DOHH2 (cell line): ENCODE measurements at regions not wholly inside any gene's neighbourhood (a gene's known extent, or its start where the extent isn't known, plus 50 kb on each side); places are given as distances from the start of the nearest gene placed in this dataset.

Experiments
- EZH2phosphoT487 ChIP-seq: fragments of 200-600 bp; sonication (generic); IDR thresholded peaks from 2 replicates; pipeline ENCODE4 v1.6.1; 2017; ENCODE audit warnings: borderline replicate concordance, mild to moderate bottlenecking, antibody characterized with exemption, low read length, moderate library complexity, mixed read lengths
- TF ChIP-seq, protein P1 (sequence below): fragments of 200-600 bp; sonication (generic); IDR thresholded peaks from one replicate; pipeline ENCODE4 v1.5.1; 2014; ENCODE audit warnings: antibody characterized with exemption, mild to moderate bottlenecking, low read depth, low read length; ENCODE audit not compliant: poor library complexity, severe bottlenecking

DNA sequence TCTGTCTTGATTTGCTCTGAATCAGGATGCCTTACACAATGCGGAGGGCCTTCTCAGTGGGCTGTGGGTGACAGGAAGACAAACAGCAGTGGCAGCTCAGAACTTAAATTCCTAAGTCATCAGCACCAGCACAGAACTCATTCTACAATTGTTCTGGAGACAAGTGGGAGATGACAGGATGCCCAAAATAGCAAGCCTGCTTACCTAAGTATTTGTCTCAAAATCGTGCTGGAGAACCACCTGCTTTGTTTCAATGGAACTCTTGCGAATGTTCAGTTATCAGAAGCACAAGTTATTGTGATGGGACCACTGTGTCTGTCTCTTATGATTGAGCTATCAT is 76.1 kb downstream of the VCAM1 start:
- TF ChIP-seq, protein P1, sequence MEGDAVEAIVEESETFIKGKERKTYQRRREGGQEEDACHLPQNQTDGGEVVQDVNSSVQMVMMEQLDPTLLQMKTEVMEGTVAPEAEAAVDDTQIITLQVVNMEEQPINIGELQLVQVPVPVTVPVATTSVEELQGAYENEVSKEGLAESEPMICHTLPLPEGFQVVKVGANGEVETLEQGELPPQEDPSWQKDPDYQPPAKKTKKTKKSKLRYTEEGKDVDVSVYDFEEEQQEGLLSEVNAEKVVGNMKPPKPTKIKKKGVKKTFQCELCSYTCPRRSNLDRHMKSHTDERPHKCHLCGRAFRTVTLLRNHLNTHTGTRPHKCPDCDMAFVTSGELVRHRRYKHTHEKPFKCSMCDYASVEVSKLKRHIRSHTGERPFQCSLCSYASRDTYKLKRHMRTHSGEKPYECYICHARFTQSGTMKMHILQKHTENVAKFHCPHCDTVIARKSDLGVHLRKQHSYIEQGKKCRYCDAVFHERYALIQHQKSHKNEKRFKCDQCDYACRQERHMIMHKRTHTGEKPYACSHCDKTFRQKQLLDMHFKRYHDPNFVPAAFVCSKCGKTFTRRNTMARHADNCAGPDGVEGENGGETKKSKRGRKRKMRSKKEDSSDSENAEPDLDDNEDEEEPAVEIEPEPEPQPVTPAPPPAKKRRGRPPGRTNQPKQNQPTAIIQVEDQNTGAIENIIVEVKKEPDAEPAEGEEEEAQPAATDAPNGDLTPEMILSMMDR = no peak
- TF ChIP-seq EZH2phosphoT487 = no peak
